Progenitor cell of endocrine pancreas (in vitro differentiated cells): ENCODE measurements at regions not wholly inside any gene's neighbourhood (a gene's known extent, or its start where the extent isn't known, plus 50 kb on each side); places are given as distances from the start of the nearest gene placed in this dataset.

Experiments
- DNase-seq: peaks from one replicate; pipeline ENCODE4 v3.0.0; 2021; ENCODE audit warnings: low spot score; ENCODE audit not compliant: unreplicated experiment
- H3K27ac Mint-ChIP-seq: 2 replicates; pipeline ENCODE4 v1.8.0; 2021; ENCODE audit warnings: mild to moderate bottlenecking, moderate library complexity, mixed read lengths
- H3K27me3 Mint-ChIP-seq: 2 replicates; pipeline ENCODE4 v1.8.0; 2021; ENCODE audit warnings: mixed read lengths
- H3K36me3 Mint-ChIP-seq: 2 replicates; pipeline ENCODE4 v1.8.0; 2022; ENCODE audit warnings: mixed read lengths; ENCODE audit not compliant: insufficient read depth
- H3K4me1 Mint-ChIP-seq: 2 replicates; pipeline ENCODE4 v1.8.0; 2021; ENCODE audit warnings: low read depth, mixed read lengths
- H3K4me3 Mint-ChIP-seq: 2 replicates; pipeline ENCODE4 v1.8.0; 2021; ENCODE audit warnings: low read depth, mild to moderate bottlenecking, moderate library complexity, mixed read lengths
- H3K9me3 Mint-ChIP-seq: 2 replicates; pipeline ENCODE4 v1.8.0; 2021; ENCODE audit warnings: low read depth, mixed read lengths
- CTCF ChIP-seq: fragments of 200-600 bp; sonication (generic); IDR thresholded peaks from one replicate; pipeline ENCODE4 v1.5.0; 2021; ENCODE audit warnings: antibody characterized with exemption, mild to moderate bottlenecking; ENCODE audit not compliant: unreplicated experiment

- Mint-ChIP-seq H3K4me1 (no peaks in the 10 kb centered on the region), H3K36me3 (no peaks in the 10 kb centered on the region), H3K27me3 (no peaks in the 10 kb centered on the region), H3K27ac (no peak overlapping the region), H3K9me3 (no peaks in the 10 kb centered on the region), H3K4me3 (no peak overlapping the region)
- TF ChIP-seq CTCF: no peak
- DNase-seq: no peak
Observed at GRCh38 chr6:85092226-85092625, 327.8 kb upstream of the TBX18 start.

GRCh38 chr6:85089255-85089654 lies 324.9 kb upstream of the TBX18 start:
- H3K27me3 Mint-ChIP-seq: no peaks in the 10 kb centered on the region
- H3K4me3 Mint-ChIP-seq: no peak overlapping the region
- DNase-seq: no peak
- no peaks in the 10 kb centered on the region for H3K4me1 Mint-ChIP-seq
- TF ChIP-seq CTCF: no peak
- H3K27ac Mint-ChIP-seq: no peak overlapping the region
- H3K9me3 Mint-ChIP-seq: no peaks in the 10 kb centered on the region
- H3K36me3 Mint-ChIP-seq: no peaks in the 10 kb centered on the region

GRCh38 chr6:85085875-85086274 lies 321.5 kb upstream of the TBX18 start:
- Mint-ChIP-seq H3K9me3 (no peaks in the 10 kb centered on the region), H3K4me1 (no peaks in the 10 kb centered on the region), H3K36me3 (no peaks in the 10 kb centered on the region), H3K27ac (no peak overlapping the region), H3K4me3 (no peak overlapping the region), H3K27me3 (no peaks in the 10 kb centered on the region)
- no peak for DNase-seq
- TF ChIP-seq CTCF: no peak

GRCh38 chr6:85081102-85081501 lies 316.7 kb upstream of the TBX18 start:
- no peaks in the 10 kb centered on the region for H3K4me1 Mint-ChIP-seq
- no peak for TF ChIP-seq CTCF

GRCh38 chr6:85079761-85080160 lies 315.4 kb upstream of the TBX18 start:
- no peak for TF ChIP-seq CTCF
- no peak overlapping the region for H3K27ac Mint-ChIP-seq
- no peaks in the 10 kb centered on the region for H3K27me3 Mint-ChIP-seq
- H3K9me3 Mint-ChIP-seq: no peaks in the 10 kb centered on the region
- DNase-seq: no peak
- no peak overlapping the region for H3K4me3 Mint-ChIP-seq
- H3K36me3 Mint-ChIP-seq: no peaks in the 10 kb centered on the region
- H3K4me1 Mint-ChIP-seq: no peaks in the 10 kb centered on the region

More at GRCh38 chr6:85081102-85081501, 316.7 kb upstream of the TBX18 start:
- H3K27me3 Mint-ChIP-seq: no peaks in the 10 kb centered on the region
- no peaks in the 10 kb centered on the region for H3K36me3 Mint-ChIP-seq
- H3K27ac Mint-ChIP-seq: no peak overlapping the region
- H3K9me3 Mint-ChIP-seq: no peaks in the 10 kb centered on the region
- no peak overlapping the region for H3K4me3 Mint-ChIP-seq
- DNase-seq: no peak
